CD4-positive, alpha-beta T cell treated with Interleukin-6 for 4 hours (primary cell): ENCODE measurements at regions not wholly inside any gene's neighbourhood (a gene's known extent, or its start where the extent isn't known, plus 50 kb on each side); places are given as distances from the start of the nearest gene placed in this dataset.

ENCODE experiments used
- DNase-seq: peaks from one replicate; pipeline ENCODE4 v3.0.0-alpha.2; 2020; ENCODE audit warnings: mixed read lengths

DNA sequence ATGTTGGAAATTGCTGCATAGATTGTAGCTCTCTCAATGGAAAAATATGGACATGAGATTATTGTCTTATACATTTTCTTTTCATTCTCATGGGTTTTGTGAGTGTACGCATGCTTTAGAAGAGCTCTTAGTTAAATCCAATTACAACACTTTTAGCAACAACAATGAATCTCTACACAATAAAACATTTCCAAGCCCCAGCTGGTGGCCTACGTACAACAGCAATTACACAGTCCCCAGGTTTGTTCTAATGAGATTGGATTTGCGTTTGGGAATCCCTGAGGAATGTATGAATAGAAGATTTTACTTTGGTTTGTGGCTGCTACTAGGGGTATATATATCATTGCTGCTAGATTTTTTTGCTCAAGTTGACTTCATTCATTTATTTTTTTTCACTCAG lies 98.6 kb downstream of the FHDC1 start:
- DNase-seq: no peak

DNA sequence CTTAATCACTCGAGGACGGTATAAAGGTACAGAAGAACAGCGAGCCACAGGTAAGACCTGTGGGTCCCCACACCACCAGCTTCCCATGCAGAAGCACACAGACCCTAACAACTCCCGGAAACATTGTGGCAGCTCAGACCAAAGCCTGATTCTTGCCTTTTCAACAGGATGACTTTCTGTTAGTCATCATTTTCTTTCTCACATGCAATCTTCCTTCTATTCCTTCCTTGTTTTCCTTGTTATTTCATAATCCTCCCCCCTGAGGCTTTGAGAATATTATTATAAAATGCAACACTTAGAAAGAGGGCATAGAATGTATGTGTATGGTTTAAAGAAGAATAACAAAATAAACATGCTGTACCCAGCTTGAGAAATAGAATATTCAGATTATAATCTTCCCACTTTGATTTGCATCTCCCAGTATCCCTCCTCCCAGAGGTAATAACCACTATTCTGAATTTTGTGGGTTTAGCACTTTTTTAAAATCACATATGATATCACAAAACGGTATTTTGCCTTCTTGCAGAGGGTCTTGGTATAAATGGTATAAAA lies 100.9 kb downstream of the FHDC1 start:
- no peak for DNase-seq

DNA sequence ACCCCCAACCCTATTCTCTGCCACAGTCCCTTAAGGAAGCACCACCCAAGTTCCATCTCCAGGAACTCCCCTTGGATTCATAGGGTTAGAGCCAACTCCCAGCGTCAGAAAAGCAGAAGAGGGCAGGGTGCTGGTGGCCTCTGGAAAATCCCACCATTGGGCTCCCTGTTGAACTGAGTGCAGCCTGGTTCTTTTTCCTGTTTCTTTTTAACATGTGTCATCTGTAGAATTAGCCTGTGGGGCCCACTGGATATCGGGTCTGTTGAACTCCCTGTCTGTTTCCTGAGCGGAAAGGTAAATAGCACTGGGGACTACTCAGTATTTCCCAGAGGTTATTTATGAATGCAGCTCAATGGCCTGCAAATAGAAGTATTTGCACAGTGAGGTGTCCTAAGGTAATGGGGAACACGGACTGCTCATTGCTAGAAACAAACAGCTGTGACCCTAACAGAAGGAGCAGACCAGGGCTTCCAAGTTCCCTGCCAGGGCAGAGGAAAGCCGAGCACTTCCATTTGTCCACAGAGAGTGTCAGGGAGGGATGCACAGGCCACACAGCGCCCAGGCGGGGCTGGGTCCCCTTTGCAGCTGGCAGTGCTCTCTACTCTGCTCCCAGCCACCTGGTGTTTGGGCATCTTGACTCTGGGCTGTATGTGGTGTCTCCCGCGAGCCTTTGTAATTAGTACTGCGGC lies 102.6 kb downstream of the FHDC1 start:
- no peak for DNase-seq

DNA sequence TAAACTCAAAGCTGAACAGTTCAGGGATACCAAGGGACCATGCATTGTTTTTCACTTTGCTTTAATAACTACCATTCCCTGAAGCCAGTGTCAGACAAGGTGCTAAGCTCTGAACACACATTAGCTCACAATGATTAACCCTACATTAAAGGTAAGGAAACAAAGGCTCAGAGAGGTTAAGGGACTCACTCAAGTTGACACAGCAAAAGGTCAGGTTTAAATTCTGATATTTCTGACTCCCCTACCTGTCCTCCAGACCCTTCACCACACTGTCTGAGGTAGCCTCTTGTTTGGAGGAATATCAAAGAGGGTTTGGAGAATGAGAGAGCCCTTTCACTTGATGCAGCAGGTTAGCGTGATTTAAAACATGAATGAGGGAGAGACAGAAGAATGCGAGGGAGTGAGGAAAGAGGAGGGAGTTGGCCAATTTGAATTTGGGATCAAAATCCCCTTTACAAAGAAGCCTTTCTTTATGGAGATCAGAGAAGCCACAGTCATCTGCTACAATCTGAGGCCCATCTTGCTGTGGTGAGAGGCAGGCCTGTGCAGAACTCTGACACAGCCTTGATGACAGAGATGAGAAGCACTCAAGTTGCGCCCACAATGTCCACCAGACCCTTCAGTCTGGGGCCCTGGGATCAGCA lies 103.5 kb downstream of the FHDC1 start:
- no peak for DNase-seq

DNA sequence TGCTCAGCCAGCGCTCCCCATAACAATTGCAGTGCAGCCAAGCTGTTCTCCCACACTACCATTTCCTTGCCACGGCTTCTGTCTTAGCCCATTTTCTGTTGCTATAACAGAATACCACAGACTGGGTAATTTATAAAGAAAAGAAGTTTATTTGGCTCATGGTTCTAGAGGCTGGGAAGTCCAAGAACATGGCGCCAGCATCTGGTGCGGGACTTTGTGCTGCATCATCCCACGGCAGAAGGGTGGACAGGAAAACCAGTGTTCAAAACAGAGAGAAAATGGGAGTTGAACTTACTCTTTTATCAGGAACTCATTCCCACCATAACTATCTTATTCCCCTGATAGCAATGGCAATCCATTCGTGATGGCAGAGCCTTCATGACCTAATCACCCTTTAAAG lies 104.6 kb downstream of the FHDC1 start:
- DNase-seq: no peak

DNA sequence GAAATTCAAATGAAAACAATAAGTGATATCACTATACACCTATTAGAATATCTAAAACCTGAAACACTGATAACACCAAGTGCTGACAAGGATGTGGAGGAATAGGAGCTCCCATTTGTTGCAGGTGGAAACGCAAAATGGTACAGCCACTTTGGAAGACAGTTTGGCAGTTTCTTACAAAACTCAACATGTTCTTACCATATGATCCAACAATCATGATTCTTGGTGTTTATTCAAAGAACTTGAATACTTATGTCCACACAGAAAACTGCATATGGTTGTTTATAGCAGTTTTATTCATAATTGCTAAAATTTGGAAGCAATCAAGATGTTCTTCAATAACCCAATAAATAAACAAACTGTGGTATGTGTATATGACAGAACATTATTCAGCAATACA lies 107.9 kb downstream of the FHDC1 start:
- DNase-seq: no peak

DNA sequence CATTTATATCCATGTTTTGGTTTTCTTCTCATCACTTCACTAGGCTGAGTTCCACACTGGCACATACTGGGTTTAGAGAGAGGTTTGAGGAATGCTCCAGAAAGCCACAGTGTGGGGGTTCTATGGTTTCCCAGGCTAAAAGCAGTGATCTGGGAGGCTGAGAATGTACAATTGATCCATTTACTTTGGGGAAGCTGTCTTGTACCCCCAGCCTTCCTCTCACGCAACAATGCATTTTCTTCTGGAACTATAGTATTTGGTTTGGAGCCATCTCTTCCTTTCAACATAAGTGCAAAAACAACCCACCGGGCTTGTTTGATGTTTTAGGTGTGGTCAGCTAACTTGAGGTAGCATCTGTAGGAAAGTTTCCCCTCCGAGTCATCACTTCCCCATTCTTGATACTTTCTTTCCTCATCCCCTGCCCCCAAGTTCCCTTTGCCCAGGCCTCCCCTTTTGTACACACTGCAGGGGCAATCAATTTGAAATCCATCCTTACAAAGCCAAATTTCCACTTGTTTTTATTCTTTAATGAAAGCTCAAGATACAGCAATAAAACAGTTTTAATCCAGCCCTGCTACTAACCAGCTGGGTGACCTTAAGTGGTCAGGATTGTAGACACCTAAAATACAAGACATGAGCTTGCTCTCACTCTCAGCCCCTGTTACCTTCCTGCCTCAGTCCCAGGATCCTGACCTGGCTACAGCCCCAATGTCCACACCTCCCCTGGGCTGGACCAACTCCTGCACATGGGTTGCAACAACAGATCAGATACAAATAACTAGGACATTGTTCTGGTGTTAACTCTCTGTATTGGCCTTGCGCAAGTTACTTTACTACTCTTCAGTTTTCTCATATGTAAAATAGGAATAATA lies 109.2 kb downstream of the FHDC1 start:
- DNase-seq: no peak

DNA sequence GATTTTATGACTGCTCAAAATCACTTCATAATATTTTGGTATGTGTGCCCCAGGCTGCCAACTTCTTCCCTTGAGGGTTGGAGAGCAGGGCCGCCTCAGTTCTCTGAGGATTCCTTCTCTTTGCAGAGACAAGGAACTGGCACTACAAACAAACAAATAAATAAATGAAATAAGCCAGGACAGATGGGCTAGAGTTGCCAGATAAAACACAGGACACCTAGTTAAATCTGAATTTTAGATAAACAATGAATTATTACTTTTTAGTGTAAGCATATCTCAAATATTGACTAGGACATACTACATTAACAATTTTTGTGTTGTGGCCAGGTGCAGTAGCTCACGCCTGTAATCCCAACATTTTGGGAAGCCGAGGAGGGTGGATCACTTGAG lies 122.5 kb downstream of the FHDC1 start:
- DNase-seq: no peak

DNA sequence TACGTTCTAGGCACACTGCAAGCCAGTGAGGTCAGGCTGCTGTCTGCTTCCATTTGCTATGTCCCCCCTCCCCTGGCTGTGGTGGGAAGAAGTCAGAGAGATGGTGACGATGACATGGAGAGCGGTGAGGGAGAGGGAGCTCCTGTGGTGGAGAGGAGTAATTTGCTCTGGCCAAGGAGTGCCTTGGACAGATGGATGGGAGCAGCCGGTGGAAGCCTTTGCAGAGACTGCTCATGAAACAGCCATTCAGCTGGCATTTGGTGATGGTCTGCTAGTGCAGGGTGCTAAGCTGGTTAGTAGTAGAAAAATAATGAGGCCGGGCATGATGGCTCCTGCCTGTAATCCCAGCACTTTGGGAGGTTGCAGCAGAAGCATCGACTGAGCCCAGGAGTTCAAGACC lies 124.1 kb downstream of the FHDC1 start:
- DNase-seq: no peak

DNA sequence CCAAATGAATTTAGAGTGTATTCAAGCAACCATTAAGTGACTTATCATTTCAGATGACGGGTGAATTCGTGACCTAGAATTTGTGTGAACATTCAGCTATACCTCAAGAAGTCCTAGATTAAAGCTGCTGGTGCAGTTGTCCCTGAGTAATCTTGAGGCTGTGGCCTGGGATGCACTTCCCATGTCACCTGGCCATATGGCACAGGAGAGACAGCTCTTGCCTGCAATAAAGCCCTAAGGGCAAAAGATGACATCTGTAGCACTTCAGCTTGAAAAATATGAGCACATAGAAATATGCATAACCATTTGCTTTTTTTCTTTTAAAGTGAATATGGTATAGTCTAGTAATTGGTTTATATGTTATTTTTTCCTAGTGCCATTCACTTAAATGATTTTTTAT lies 125.8 kb downstream of the FHDC1 start:
- DNase-seq: no peak

DNA sequence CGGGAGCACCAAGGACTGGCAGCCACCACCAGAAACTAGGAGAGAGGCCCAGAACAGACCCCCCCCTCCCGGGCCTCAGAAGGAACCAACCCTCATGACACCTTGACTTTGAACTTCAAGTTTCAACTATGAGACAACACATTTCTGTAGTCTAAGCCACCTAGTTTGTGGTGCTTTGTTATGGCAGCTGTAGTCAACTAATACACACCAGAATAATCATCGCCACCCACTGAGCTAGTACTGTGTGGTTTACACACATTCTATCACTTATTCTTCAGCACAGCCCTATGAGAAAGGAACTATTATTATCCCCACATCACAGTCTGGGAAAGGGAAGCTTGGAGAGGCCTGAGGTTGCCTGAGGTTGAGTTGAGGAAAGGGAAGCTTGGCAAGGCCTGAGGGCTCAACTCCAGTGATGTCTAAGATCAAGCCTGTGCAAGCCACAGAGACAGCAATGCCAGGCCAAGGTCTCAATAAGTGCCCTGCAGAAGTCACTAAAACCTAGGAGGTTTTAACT lies 126.6 kb downstream of the FHDC1 start:
- no peak for DNase-seq

DNA sequence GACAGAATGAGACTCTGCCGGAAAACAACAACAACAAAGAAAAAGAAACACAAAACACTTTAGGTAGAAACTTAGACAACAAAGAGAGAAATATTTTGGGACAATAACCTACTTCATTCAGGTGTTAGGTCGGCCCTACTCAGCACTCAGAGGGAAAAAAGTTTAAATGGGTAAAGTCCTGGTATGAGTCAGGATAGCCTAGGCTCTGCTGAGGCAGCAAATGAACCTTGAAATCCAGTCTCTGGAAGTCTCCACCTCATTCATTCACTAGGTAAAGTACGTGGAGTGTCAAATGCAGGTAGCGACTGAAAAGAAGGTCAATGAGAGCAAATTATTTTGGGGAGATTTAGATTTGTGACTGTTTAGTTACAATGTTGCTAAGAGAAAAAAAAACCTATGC lies 127.4 kb downstream of the FHDC1 start:
- no peak for DNase-seq

DNA sequence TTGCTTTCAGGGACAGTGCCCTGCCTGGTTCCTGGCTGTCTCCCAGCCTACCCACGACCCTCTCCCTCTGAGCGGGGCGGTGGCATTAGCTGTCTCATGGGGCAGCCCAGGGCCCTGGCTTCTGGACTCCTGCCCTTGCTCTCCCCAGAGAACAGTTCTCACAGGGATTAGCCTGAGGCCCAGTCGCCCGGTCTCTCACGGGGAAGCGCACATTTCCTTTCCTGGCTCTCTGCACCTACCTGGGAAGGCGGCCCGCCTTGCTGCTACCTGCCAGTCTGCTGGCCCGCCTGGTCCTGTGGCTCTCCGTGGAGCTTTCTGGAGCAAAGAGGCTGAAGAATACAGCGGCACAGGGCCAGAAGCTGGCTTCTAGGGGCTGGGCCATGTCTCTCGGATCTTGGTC lies 128.4 kb downstream of the FHDC1 start:
- DNase-seq: no peak

DNA sequence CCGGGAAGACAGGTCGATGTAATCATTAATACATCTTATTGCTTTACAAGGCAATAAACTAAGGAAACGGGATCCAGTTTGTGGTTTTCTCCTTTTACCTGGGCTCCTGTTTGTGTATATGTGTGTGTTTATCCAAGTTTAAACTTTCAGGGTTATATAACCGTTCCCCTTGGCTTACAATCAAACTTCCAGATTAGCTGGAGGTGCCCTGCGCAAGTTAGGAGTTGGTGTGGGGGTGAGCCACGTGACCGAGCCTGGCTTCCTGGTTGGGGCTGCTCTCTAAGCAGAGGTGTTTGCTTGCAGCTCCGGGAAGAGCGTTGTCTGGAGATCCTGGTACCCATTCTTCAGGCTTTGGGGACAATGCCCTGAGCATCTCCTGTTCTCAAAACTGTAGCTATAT lies 129.2 kb downstream of the FHDC1 start:
- DNase-seq: no peak

DNA sequence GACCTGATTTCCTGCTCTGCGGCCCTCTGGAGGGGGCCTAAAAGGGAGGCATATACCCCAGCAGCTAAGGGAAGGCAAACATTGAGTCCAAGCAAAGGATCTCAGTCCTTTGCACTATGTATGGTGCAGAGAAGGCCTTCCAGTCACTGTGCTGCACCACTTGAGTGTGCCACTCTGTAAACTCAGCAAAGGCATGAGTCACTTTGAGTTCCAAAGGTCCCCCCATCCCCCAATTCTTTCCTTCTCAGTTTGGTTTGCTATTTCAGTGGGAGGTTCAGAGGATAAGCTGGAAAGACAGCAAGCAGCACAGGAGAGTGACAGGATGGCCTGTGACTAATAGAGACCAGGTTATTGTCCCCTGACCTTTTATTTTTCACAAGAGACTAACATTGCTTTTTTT lies 131.3 kb downstream of the FHDC1 start:
- DNase-seq: no peak

DNA sequence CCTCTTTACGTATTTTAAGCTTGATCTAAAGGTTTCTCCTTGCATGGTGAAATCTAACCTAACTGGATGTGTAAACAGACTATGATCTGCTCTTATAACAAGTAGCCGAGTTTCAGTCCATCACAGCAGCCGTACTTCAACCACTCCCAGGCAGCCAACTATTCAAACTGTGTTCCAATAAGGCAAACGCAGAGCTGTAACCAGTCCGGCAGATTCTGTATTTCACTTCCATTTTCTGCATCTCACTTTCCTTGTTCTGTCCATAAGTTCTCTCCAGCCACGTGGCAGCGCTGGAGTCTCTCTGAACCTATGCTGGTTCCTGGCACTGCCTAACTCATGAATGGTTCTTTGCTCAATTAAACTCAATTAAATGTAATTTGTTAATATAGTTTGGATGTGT lies 132.6 kb downstream of the FHDC1 start:
- DNase-seq: no peak

DNA sequence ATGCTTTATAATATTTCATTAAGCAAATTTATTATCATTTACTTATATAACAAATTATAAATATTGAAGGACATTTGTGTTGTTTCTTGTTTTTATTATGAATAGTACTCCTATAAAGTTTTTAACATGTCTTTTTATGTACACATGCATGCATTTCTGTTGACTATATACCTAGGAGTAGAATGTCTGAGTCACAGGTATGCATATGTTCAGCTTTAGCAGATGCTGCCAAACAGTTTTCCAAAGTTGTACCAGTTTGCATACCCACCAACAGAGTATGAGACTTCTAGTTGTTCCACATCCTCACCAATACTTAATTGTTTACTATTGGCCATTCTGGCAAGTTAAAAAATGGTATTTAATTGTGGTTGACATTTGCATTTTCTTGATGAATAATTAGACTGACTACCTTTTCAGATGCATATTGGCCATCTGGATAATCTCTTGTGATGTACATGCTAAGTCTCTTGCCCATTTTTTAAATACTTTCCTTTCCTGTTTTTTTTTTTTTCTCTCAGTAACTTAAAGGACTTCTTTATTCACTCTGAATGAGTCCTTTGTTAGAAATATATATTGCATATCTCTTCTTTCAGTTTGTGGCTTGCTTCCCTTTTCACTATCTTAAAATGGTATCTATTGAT lies 132.2 kb upstream of the TRIM2 start:
- no peak for DNase-seq

DNA sequence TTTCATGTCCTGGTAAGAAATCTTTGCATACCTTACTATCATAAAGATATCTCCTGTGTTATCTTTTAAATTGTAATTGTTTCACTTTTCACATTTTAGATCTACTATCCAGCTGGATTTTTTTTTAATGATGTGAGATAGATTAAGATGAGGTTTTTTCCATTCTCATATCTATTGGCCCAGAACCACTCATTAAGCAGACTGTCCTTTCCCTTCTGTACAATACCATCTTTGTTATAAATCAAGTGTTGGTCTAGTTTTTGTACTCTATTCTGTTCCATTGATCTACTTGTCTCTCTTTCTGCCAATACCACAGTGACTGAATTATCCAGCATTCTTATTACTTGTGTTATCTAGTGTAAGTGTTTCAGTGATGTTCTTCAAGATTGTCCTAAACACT lies 131.6 kb upstream of the TRIM2 start:
- no peak for DNase-seq

DNA sequence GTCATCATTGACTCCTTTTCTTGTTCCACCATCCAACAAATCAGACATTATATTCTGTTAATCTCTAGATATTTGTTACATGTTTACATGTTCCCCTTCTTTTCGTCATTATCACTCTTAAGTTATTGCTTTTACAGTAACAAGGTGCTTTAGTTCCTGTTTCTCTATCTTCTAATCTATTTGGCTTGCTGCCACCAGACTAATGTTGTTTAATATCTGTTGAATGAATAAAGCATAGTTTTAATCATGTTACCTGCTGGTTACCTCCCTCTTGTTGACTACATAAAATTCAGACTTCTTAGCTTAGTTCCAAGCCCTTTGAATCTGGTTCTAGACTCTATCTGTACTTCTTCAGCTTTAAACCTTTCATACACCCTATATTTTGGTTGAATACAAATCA lies 129.8 kb upstream of the TRIM2 start:
- no peak for DNase-seq

DNA sequence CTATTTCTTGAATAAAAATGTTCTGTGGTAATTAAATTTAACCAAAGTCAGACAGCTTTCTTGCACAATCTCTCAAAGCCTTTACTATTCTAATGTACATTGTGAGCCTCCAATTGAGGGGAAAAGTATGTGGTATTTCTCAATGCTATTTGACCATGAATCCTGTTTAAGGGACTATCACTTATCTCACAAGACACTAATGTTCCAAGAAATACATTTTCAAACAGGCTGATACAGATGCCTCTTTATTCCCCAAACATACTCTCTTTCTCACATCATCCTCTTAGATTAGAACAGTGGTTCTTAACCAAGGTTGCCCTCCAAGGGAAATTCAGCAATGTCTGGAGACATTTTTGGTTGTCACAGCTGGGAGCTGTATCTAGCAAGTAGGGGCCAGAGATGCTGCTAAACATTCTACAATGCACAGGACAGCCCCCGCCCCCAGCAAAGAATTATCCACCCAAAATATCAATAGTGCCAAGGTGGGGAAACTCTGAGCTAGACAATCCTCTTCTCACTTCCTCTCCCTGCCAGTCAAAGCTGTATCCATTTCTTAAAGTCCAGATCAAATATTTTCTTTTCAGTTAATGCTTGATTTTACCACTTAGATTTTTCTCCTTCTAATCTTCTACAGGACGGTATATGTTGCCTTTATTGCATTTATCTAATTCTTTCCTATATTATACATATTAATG lies 129.2 kb upstream of the TRIM2 start:
- DNase-seq: no peak

DNA sequence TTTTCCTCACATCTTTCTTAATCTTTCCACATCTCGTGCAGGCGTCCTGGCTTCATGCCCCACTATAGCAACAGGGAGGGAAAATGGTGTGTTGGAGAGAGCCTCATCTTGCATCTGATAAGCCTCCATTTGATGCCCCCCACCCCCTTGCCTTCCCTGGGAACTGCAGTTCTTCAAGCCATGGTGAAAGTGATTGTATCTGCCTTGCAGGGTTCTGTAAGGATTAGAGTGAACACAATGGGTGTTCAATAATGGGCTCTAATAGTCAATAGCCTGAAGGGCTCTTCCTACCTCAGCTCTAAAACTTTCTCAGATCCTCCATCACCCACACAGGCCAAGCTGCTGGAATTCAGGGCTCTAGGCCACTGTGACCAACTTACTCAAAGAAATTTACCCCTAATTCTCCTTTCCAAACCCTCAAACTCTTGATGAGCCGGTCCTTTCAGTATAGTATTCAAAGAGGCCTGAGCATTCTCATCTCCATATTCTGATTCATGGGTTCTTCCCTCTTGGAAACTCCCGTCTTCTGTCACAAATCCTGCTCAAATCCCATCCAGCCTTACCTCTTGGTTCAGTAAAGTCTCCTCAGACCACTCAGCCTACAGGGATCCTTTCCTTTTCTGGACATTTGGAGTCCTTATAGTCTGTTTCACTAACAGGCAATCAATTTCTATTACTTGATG lies 128.3 kb upstream of the TRIM2 start:
- no peak for DNase-seq

DNA sequence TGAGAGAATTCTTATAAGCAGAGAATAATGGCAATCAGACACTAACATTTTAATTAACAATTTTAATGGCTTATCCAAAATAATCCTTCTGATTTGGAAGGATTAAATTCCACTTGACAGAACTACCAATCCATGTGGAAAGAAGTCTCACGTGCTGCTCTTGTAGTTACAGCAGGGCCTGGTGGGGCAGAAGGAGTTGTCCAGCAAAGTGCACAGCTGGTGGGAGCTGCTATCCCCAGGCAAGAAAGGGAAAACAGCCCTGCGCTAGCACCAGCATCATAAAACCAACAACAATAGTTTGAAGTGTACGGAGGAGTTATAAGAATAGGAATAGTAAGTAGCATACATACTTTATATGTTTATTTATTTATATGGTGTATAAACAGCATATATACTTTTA lies 127.4 kb upstream of the TRIM2 start:
- no peak for DNase-seq
